Endodermal cell (in vitro differentiated cells): ENCODE measurements at regions not wholly inside any gene's neighbourhood (a gene's known extent, or its start where the extent isn't known, plus 50 kb on each side); places are given as distances from the start of the nearest gene placed in this dataset.

Experiments used
- DNase-seq: peaks from one replicate; pipeline ENCODE4 v3.0.0-alpha.2; 2017
- H3K27ac ChIP-seq: 2 replicates; pipeline ENCODE4 v1.5.1; 2013; ENCODE audit warnings: mild to moderate bottlenecking, low read depth, low read length, moderate library complexity
- H3K27me3 ChIP-seq: 2 replicates; pipeline ENCODE4 v1.6.1; 2013; ENCODE audit warnings: mild to moderate bottlenecking, low read length, moderate library complexity; ENCODE audit not compliant: insufficient read depth, control insufficient read depth, poor library complexity, severe bottlenecking
- H3K36me3 ChIP-seq: 2 replicates; pipeline ENCODE4 v1.7.0; 2013; ENCODE audit warnings: mild to moderate bottlenecking, low read length, moderate library complexity; ENCODE audit not compliant: control insufficient read depth, insufficient read depth
- H3K4me1 ChIP-seq: one replicate; pipeline ENCODE4 v1.7.0; 2013; ENCODE audit warnings: low read length; ENCODE audit not compliant: control insufficient read depth, insufficient read depth
- H3K4me3 ChIP-seq: 2 replicates; pipeline ENCODE4 v1.5.1; 2013; ENCODE audit warnings: mild to moderate bottlenecking, low read length, moderate library complexity
- H3K9ac ChIP-seq: 2 replicates; pipeline ENCODE4 v1.6.1; 2013; ENCODE audit warnings: mild to moderate bottlenecking, low read length, moderate library complexity; ENCODE audit not compliant: poor library complexity, severe bottlenecking; ENCODE audit errors: extremely low read depth
- H3K9me3 ChIP-seq: 2 replicates; pipeline ENCODE4 v1.6.1; 2013; ENCODE audit warnings: mild to moderate bottlenecking, low read length, moderate library complexity; ENCODE audit not compliant: control insufficient read depth
- H3K27ac Mint-ChIP-seq: 2 replicates; pipeline ENCODE4 v1.8.0; 2020; ENCODE audit warnings: mixed read lengths
- H3K27me3 Mint-ChIP-seq: 2 replicates; pipeline ENCODE4 v1.8.0; 2021; ENCODE audit warnings: mild to moderate bottlenecking, mixed read lengths; ENCODE audit not compliant: insufficient read depth
- H3K36me3 Mint-ChIP-seq: 2 replicates; pipeline ENCODE4 v1.8.0; 2020; ENCODE audit warnings: low read depth, mixed read lengths
- H3K4me1 Mint-ChIP-seq: 2 replicates; pipeline ENCODE4 v1.8.0; 2020; ENCODE audit warnings: mixed read lengths
- H3K4me3 Mint-ChIP-seq: 2 replicates; pipeline ENCODE4 v1.8.0; 2020; ENCODE audit warnings: mild to moderate bottlenecking, moderate library complexity, mixed read lengths
- H3K9me3 Mint-ChIP-seq: 2 replicates; pipeline ENCODE4 v1.8.0; 2020; ENCODE audit warnings: mild to moderate bottlenecking, mixed read lengths
- WGBS, 2 experiments: methylation state at CpG; one replicate each; pipeline versions ENCODE4 v1.1.5 to v1.1.7; 2013; ENCODE audit warnings: missing lambda C conversion rate in 2 of 2, mixed read lengths in 1 of 2; ENCODE audit not compliant: insufficient coverage in 1 of 2, insufficient read length in 1 of 2; 5-methylcytosine and 5-hydroxymethylcytosine counted together
- TF ChIP-seq, protein P1 (sequence below): fragments of 200-600 bp; sonication (generic); conservative IDR thresholded peaks from 2 replicates; pipeline ENCODE4 v1.5.0; 2021; ENCODE audit warnings: antibody characterized with exemption, mild to moderate bottlenecking

DNA sequence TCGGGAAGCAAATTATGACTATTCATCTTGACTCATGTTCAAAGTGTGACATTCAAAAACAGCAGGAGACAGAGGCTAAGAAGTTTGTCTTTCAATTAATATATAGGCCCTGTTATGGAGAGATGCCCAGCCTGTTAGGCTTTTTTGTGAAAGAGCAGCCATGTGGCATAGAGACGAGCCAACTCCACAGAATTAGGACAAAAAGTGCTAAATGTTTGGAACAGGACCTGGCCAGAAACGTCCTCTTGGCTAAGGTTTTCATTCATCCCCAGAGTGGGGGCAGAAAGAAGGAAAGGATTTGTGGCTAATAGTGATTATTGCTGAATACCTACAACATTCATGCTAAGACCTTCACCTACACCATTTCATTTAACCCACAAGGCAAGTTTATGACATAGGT is 324.7 kb upstream of the NPVF start:
- TF ChIP-seq, protein P1, sequence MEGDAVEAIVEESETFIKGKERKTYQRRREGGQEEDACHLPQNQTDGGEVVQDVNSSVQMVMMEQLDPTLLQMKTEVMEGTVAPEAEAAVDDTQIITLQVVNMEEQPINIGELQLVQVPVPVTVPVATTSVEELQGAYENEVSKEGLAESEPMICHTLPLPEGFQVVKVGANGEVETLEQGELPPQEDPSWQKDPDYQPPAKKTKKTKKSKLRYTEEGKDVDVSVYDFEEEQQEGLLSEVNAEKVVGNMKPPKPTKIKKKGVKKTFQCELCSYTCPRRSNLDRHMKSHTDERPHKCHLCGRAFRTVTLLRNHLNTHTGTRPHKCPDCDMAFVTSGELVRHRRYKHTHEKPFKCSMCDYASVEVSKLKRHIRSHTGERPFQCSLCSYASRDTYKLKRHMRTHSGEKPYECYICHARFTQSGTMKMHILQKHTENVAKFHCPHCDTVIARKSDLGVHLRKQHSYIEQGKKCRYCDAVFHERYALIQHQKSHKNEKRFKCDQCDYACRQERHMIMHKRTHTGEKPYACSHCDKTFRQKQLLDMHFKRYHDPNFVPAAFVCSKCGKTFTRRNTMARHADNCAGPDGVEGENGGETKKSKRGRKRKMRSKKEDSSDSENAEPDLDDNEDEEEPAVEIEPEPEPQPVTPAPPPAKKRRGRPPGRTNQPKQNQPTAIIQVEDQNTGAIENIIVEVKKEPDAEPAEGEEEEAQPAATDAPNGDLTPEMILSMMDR = no peak
- no peak overlapping the region for H3K9ac ChIP-seq
- H3K9me3 ChIP-seq = no peaks in the 10 kb centered on the region
- no peak overlapping the region for H3K4me3 Mint-ChIP-seq
- H3K27ac Mint-ChIP-seq = no peak overlapping the region
- no peaks in the 10 kb centered on the region for H3K27me3 Mint-ChIP-seq
- no peak overlapping the region for H3K27ac ChIP-seq
- H3K4me3 ChIP-seq = no peak overlapping the region
- H3K4me1 ChIP-seq = peaks cover 6% of the 10 kb centered on the region
- H3K9me3 Mint-ChIP-seq = peaks cover under 1% of the 10 kb centered on the region
- no peak for DNase-seq
- H3K36me3 ChIP-seq = no peaks in the 10 kb centered on the region
- no peaks in the 10 kb centered on the region for H3K36me3 Mint-ChIP-seq
- no peaks in the 10 kb centered on the region for H3K27me3 ChIP-seq
- WGBS, 2 experiments = 90 to 100% methylated on average over 2 to 3 of the region's 3 CpGs
- peaks cover 34% of the 10 kb centered on the region for H3K4me1 Mint-ChIP-seq

DNA sequence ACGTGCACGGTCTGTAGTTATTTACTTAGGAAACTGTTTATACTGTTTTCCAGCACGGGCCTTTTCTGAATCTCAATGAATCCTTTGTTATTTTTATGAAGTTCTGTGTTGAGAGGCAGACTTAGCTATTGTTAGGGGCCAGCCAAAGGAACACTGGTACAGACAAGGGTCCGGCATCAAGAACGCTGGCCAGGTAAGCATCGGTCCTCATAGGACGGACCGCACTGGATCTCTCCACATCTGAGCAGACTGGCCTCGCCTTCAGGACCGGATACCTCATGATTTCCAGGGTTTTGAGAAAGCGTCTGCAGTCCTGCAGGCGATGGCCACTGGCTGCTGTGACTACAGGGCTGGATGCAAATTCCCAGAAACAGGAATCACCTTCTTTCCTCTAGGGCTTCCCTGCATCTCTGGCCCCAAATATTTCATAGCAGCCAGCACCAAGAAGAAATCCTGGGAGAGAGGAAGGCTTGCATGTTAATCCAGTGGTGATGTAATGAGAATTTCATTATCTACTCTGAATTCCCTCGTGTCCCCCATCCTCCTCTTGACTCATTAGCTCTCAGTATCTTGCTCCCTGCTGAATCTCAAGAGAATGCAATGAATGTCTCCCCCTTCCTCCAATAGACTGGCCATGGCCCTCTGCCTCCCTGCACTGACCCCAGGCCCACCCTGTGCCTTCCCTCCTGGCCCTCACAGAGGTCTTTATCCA is 325.4 kb upstream of the NPVF start:
- no peak for DNase-seq
- 83 to 91% methylated on average over 13 of the region's 13 CpGs for WGBS, 2 experiments
- Mint-ChIP-seq H3K27ac (no peak overlapping the region), H3K9me3 (peaks cover 7% of the 10 kb centered on the region), H3K4me3 (no peak overlapping the region), H3K4me1 (peaks cover 34% of the 10 kb centered on the region), H3K36me3 (no peaks in the 10 kb centered on the region), H3K27me3 (no peaks in the 10 kb centered on the region)
- H3K36me3 ChIP-seq = no peaks in the 10 kb centered on the region
- H3K4me3 ChIP-seq = no peak overlapping the region
- peaks cover 5% of the 10 kb centered on the region for H3K9me3 ChIP-seq
- TF ChIP-seq, protein P1 = no peak
- no peak overlapping the region for H3K27ac ChIP-seq
- H3K4me1 ChIP-seq = peaks cover 6% of the 10 kb centered on the region
- H3K27me3 ChIP-seq = no peaks in the 10 kb centered on the region
- H3K9ac ChIP-seq = no peak overlapping the region

DNA sequence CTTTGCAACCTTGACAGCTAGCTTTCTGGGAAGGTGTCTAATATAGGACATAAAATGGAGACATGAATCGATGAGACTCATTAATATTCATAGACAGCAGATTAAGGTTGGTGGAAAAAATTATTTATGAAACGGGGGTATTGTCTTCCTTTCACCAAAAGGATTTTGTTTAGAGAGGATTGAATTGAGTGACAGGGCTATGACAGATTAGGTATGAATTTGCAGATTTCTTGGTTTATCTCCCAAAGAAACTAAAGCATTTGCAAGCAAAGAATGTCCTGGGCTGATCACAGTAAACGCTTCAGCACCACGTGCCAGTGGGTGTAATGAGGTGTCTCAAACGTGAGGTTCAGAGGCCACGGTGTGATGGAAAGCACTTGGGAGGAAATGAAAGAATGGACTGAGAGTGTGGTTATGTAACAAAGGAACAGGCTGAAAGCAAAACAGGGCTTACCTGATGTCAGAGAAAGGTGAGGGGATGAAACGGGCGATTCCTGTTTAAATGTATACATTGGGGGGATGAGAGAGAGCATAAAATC is 329.2 kb upstream of the NPVF start:
- peaks cover 9% of the 10 kb centered on the region for H3K9me3 Mint-ChIP-seq
- peaks cover 32% of the 10 kb centered on the region for H3K4me1 Mint-ChIP-seq
- no peaks in the 10 kb centered on the region for H3K27me3 Mint-ChIP-seq

More for the DNA sequence above, 329.2 kb upstream of the NPVF start:
- Histone ChIP-seq H3K27ac (no peak overlapping the region), H3K36me3 (no peaks in the 10 kb centered on the region), H3K4me1 (peaks cover 6% of the 10 kb centered on the region), H3K9me3 (peaks cover 8% of the 10 kb centered on the region), H3K4me3 (peak overlapping the region; percentile 16), H3K27me3 (no peaks in the 10 kb centered on the region), H3K9ac (no peak overlapping the region)
- no peaks in the 10 kb centered on the region for H3K36me3 Mint-ChIP-seq
- H3K4me3 Mint-ChIP-seq = no peak overlapping the region
- peak overlapping the region; percentile 4 for H3K27ac Mint-ChIP-seq
- 83 to 86% methylated on average over 6 to 8 of the region's 8 CpGs for WGBS, 2 experiments
- TF ChIP-seq, protein P1 = no peak
- DNase-seq = no peak
